Epithelial cell of proximal tubule (primary cell): ENCODE measurements at regions not wholly inside any gene's neighbourhood (a gene's known extent, or its start where the extent isn't known, plus 50 kb on each side); places are given as distances from the start of the nearest gene placed in this dataset.

ENCODE experiments used
- DNase-seq: peaks from one replicate; pipeline ENCODE4 v3.0.0-alpha.2; 2011; ENCODE audit warnings: low read depth
- H3K4me3 ChIP-seq: 2 replicates; pipeline ENCODE4 v1.5.1; 2011; ENCODE audit warnings: low read depth, mild to moderate bottlenecking, low read length
- TF ChIP-seq, protein P1 (sequence below): conservative IDR thresholded peaks from 2 replicates; pipeline ENCODE4 v1.5.1; 2012; ENCODE audit warnings: low read depth, mild to moderate bottlenecking, low read length

DNA sequence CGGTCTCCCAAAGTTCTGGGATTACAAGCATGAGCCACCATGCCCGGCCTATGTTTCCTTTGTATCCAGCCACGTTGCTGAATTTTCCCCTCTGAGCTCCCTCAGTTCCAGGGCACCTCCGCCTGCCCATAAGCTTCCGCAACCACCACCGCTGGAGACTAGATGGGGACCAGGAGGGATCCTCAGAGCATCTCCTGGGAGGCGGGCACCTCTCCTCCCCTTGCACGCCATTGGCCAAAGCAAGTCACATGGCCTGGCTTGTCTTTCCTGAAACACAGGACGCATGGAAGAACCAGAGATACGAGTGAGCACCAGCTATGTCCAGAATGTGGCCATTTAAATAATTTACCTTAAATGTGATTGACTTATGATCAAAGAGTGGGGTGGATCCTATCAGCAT lies 388.3 kb downstream of the BRD1 start:
- no peak for DNase-seq
- no peak overlapping the region for H3K4me3 ChIP-seq
- TF ChIP-seq, protein P1, sequence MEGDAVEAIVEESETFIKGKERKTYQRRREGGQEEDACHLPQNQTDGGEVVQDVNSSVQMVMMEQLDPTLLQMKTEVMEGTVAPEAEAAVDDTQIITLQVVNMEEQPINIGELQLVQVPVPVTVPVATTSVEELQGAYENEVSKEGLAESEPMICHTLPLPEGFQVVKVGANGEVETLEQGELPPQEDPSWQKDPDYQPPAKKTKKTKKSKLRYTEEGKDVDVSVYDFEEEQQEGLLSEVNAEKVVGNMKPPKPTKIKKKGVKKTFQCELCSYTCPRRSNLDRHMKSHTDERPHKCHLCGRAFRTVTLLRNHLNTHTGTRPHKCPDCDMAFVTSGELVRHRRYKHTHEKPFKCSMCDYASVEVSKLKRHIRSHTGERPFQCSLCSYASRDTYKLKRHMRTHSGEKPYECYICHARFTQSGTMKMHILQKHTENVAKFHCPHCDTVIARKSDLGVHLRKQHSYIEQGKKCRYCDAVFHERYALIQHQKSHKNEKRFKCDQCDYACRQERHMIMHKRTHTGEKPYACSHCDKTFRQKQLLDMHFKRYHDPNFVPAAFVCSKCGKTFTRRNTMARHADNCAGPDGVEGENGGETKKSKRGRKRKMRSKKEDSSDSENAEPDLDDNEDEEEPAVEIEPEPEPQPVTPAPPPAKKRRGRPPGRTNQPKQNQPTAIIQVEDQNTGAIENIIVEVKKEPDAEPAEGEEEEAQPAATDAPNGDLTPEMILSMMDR: no peak

DNA sequence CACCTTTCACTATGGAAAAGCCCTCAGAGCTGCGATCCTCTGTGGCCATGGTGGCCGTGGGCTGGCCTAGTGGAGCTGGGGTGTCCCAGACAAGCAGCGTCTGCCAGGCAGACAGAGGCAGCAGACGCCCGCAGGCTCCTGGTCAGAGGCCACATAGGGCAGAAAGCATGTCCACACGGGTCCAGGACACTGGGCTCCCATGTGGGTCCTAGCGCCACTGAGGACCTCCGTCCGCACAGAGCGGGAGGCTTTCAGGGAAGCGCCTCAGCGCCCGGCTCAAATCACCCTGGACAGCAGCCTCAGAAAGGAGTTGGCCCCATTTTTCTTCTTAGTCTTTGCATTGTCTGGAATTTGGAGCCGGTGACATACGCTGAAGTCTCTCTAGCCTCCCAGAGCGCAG lies 389.7 kb downstream of the BRD1 start:
- no peak for DNase-seq
- TF ChIP-seq, protein P1: no peak
- H3K4me3 ChIP-seq: no peak overlapping the region

DNA sequence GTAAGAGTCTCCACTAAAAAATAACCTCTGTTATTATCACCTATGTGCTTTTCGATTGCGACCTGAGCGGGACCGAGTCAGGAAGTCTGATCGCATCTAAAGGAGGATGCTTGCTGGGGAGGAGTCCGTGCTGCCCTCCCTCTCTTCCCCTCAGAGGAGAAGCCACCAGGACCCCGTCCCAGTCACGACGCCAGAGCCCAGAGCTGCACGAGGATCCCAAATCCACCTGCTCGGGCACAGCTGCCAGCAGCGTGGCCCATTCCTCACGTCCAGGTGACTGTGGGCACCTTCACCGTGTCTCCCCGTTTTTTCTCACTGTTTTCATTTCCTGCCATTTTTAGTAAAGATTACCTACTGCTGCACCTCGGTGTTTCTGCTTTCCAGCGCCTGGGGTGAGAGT lies 390.3 kb downstream of the BRD1 start:
- TF ChIP-seq, protein P1: no peak
- no peak overlapping the region for H3K4me3 ChIP-seq
- DNase-seq: no peak

DNA sequence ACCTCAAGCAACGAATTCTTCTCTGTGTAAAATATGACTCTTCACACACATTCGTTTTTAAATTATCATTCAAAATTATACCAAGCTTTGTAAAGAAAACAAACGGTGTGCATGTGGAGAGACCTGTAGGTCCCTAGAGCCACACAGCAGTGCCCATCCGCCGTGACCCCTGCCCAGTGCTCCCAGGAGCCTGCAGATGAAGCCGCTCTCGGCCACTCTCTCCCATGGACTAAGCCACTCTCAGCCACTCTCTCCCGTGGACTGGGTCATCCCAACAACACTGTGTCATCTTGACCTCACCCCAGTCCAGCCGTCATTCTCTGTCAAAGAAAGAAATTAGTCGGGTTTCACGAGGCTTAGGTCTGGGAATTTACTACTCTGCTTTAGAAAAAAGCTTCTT lies 391.6 kb downstream of the BRD1 start:
- TF ChIP-seq, protein P1: no peak
- no peak overlapping the region for H3K4me3 ChIP-seq
- DNase-seq: no peak

DNA sequence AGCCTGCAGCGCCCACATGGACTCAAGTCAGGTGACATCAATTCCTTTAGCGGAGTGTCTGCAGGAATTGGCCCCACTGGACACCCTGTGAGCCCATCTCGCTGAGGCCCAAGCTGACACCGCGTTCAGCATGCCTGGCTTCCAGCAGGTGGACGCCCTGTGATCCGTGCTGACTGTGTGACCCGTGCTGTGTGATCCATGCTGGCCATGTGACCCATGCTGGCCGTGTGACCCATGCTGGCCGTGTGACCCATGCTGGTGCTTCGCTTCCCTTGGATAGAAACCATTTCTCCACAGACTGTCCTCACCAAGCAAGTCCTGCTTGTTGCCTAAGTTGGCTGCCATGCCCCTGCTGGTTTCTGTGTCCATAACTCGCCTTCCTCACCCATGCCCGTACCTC lies 392.1 kb downstream of the BRD1 start:
- no peak for DNase-seq
- TF ChIP-seq, protein P1: no peak

DNA sequence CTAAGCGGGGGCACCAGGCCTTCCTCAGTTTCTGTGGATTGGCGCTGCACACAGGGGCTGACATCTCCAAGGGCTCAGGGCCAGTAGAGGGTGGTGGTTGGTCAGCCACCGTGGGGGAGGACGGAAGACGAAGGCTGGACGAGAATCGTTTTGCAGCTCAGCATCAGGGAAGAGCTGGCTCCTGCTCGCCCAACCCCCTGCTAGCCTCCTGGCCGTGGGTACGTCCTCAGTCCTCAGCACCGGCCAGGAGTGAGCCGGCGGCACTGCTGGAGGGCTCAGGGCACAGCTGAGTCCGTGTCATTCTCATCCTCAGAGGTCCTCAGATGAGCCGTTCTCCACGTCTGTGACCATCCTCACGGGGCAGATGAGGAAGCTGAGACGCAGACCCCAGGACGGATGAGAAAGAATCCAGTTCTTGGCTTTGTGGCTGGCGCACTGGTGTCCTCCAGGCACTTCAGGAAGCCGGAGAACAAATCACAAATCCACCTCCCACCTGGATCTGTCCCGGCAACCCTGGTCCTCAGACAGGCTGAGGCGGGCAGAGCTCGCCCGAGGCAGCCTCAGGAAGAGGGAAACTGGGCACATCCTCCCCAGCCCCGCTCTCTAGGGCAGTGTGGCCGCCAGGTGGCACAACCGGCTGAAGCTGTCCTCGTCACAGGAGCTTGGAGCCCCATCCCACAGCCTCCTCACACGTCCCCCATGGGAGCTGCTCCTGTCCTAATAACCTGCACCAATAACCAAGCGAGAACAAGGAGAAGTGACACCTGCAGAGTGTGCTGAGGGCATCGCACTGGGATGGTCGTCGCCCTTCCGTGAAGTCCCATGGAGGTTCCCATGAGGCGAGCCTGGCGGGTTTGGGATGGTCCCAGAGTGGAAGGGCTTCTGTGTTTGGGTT lies 393.7 kb downstream of the BRD1 start:
- TF ChIP-seq, protein P1: no peak
- DNase-seq: no peak
- no peak overlapping the region for H3K4me3 ChIP-seq

More for the DNA sequence above, 392.1 kb downstream of the BRD1 start:
- H3K4me3 ChIP-seq: no peak overlapping the region

DNA sequence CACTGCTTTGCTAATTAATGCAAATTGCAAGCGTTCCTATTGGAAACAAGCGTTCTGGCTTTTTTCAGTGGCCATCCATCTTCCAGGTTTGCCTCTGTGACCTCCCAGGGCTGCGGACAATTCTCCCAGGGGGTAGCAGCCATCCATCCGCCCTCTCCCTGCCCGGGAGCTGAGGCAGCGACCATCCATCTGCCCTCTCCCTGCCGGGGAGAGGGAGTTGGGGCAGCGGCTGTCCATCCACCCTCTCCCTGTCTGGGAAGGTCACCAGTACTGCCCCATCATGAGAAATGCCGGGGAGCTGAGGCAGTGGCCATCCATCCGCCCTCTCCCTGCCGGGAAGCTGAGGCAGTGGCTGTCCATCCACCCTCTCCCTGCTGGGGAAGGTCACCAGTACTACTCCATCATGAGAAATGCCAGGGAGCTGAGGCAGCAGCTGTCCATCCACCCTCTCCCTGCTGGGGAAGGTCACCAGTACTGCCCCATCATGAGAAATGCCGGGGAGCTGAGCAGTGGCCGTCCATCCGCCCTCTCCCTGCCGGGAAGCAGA lies 394.7 kb downstream of the BRD1 start:
- H3K4me3 ChIP-seq: no peak overlapping the region
- TF ChIP-seq, protein P1: no peak
- DNase-seq: no peak
